ENCODE measurements at regions not wholly inside any gene's neighbourhood (a gene's known extent, or its start where the extent isn't known, plus 50 kb on each side); places are given as distances from the start of the nearest gene placed in this dataset.

DNA sequence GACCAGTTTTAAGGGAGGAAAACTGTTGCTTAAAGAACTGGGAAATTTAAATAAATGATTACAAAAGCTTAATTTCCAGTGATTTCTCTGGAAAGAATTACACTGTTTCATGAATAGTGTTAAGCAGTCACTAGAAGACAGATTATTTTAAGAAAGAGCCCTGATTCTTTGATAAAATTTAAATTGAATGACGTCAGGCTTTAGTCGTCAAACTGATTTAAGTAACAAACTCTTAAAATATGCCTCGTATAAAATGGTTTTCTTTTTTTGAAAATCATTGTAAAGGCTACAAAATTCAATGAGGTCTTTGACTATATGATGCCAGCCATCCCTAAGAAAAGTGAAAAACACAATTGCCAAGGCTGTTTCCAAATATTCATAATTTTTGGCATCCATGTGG is 465.0 kb downstream of the NR4A2 start:
- H3K79me2 ChIP-seq (ENCODE audit: insufficient read depth) = no peaks in the 10 kb centered on the region
- H3K27ac ChIP-seq (ENCODE audit: low read depth in 2 of 2, low read length in 1 of 2) = no peak overlapping the region
- ChIA-PET POLR2A (no interaction called here), CTCF (no interaction called here)
- no peaks in the 10 kb centered on the region for H3K36me3 ChIP-seq (replicated peaks in 1 of 2; ENCODE audit: control insufficient read depth in 1 of 2, insufficient read depth in 2 of 2, low read length in 1 of 2)
- no peak for TF ChIP-seq GATA2 (CRISPR knock-in tag; IDR thresholded peaks at IDR 0.05)
- no peak for TF ChIP-seq EP300 (IDR thresholded peaks at IDR 0.05; ENCODE audit: borderline replicate concordance in 1 of 2, low read depth in 1 of 2, low read length in 1 of 2)
- no peak for TF ChIP-seq TEAD4 (IDR thresholded peaks at IDR 0.05; ENCODE audit: borderline replicate concordance, insufficient read depth)
- no peak for TF ChIP-seq MXI1 (IDR thresholded peaks at IDR 0.05; ENCODE audit: low read depth, low read length)
- TF ChIP-seq TCF12 (IDR thresholded peaks at IDR 0.05) = no peak
- TF ChIP-seq FOSL2 (IDR thresholded peaks at IDR 0.05; ENCODE audit: borderline replicate concordance, low read depth) = no peak
- no peak for TF ChIP-seq SIN3A (IDR thresholded peaks at IDR 0.05; ENCODE audit: borderline replicate concordance, low read depth, low read length)
- no peak for TF ChIP-seq YY1 (IDR thresholded peaks at IDR 0.05; ENCODE audit: low read depth)
- TF ChIP-seq, protein P1, sequence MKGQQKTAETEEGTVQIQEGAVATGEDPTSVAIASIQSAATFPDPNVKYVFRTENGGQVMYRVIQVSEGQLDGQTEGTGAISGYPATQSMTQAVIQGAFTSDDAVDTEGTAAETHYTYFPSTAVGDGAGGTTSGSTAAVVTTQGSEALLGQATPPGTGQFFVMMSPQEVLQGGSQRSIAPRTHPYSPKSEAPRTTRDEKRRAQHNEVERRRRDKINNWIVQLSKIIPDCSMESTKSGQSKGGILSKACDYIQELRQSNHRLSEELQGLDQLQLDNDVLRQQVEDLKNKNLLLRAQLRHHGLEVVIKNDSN (IDR thresholded peaks at IDR 0.05; ENCODE audit: borderline replicate concordance, low read depth) = no peak
- H3K4me1 ChIP-seq (ENCODE audit: control insufficient read depth in 1 of 2, insufficient read depth in 2 of 2, low read depth in 1 of 2, low read length in 1 of 2) = no peaks in the 10 kb centered on the region
- H3K4me2 ChIP-seq = no peak overlapping the region
- H3F3A ChIP-seq (replicated peaks; ENCODE audit: insufficient read depth) = no peaks in the 10 kb centered on the region
- no peak overlapping the region for H3K4me3 ChIP-seq (ENCODE audit: low read depth in 2 of 2, low read length in 1 of 2)
- H3K27me3 ChIP-seq (ENCODE audit: insufficient read depth) = no peaks in the 10 kb centered on the region
- no peaks in the 10 kb centered on the region for H3K9me3 ChIP-seq
- H3K9me2 ChIP-seq = no peaks in the 10 kb centered on the region
- H2AFZ ChIP-seq (ENCODE audit: low read depth) = no peak overlapping the region
- H3K9ac ChIP-seq = no peak overlapping the region
- 25% methylated on average over 3 of the region's 3 CpGs for WGBS (ENCODE audit: low lambda C conversion rate)
- no peak for DNase-seq
- H4K20me1 ChIP-seq (ENCODE audit: insufficient read depth) = no peaks in the 10 kb centered on the region

DNA sequence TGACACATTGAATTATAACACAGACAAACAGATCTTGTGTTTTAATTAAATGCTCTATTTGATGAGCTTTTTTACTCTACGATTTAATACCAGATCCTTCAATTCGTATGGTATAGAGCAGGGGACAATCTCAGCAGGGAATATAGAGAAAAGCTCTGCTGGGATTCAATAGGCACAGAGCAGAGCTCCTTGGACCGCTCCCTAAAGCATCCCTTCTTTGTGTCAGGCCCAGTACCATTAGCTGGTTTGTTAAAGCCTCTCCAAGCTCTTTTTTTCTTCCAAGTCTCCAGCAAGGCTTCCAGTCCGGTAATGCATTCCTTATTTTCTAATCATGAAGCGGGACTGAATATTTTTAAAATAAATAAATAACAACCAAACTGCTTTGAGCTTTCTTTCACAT is 466.0 kb downstream of the NR4A2 start:
- WGBS (ENCODE audit: low lambda C conversion rate) = 19% methylated on average over 5 of the region's 5 CpGs
- no peaks in the 10 kb centered on the region for H3F3A ChIP-seq (replicated peaks; ENCODE audit: insufficient read depth)
- no peak overlapping the region for H3K4me3 ChIP-seq (ENCODE audit: low read depth in 2 of 2, low read length in 1 of 2)
- H2AFZ ChIP-seq (ENCODE audit: low read depth) = no peak overlapping the region
- ChIA-PET CTCF (no interaction called here), POLR2A (no interaction called here)
- no peaks in the 10 kb centered on the region for H3K9me2 ChIP-seq
- no peaks in the 10 kb centered on the region for H3K4me1 ChIP-seq (ENCODE audit: control insufficient read depth in 1 of 2, insufficient read depth in 2 of 2, low read depth in 1 of 2, low read length in 1 of 2)
- H3K27ac ChIP-seq (ENCODE audit: low read depth in 2 of 2, low read length in 1 of 2) = no peak overlapping the region
- no peak overlapping the region for H3K4me2 ChIP-seq
- no peak for DNase-seq
- H3K9me3 ChIP-seq = no peaks in the 10 kb centered on the region
- no peak overlapping the region for H3K9ac ChIP-seq
- TF ChIP-seq, protein P2, sequence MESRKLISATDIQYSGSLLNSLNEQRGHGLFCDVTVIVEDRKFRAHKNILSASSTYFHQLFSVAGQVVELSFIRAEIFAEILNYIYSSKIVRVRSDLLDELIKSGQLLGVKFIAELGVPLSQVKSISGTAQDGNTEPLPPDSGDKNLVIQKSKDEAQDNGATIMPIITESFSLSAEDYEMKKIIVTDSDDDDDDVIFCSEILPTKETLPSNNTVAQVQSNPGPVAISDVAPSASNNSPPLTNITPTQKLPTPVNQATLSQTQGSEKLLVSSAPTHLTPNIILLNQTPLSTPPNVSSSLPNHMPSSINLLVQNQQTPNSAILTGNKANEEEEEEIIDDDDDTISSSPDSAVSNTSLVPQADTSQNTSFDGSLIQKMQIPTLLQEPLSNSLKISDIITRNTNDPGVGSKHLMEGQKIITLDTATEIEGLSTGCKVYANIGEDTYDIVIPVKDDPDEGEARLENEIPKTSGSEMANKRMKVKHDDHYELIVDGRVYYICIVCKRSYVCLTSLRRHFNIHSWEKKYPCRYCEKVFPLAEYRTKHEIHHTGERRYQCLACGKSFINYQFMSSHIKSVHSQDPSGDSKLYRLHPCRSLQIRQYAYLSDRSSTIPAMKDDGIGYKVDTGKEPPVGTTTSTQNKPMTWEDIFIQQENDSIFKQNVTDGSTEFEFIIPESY (IDR thresholded peaks at IDR 0.05; ENCODE audit: borderline replicate concordance, low read depth) = no peak
- TF ChIP-seq NRF1 (IDR thresholded peaks at IDR 0.05; ENCODE audit: low read depth, low read length) = no peak
- no peak for TF ChIP-seq YY1 (IDR thresholded peaks at IDR 0.05; ENCODE audit: low read depth)
- TF ChIP-seq RAD21 (IDR thresholded peaks at IDR 0.05; ENCODE audit: low read length) = no peak
- TF ChIP-seq EZH2phosphoT487 (IDR thresholded peaks at IDR 0.05; ENCODE audit: borderline replicate concordance, low read depth) = no peak
- no peak for TF ChIP-seq FOXJ3 (CRISPR knock-in tag; IDR thresholded peaks at IDR 0.05)
- no peak for TF ChIP-seq TAF1 (IDR thresholded peaks at IDR 0.05; ENCODE audit: borderline replicate concordance, low read depth, low read length)
- TF ChIP-seq, protein P3, sequence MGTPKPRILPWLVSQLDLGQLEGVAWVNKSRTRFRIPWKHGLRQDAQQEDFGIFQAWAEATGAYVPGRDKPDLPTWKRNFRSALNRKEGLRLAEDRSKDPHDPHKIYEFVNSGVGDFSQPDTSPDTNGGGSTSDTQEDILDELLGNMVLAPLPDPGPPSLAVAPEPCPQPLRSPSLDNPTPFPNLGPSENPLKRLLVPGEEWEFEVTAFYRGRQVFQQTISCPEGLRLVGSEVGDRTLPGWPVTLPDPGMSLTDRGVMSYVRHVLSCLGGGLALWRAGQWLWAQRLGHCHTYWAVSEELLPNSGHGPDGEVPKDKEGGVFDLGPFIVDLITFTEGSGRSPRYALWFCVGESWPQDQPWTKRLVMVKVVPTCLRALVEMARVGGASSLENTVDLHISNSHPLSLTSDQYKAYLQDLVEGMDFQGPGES (IDR thresholded peaks at IDR 0.05; ENCODE audit: low read depth, low read length) = no peak
- TF ChIP-seq RFX5 (IDR thresholded peaks at IDR 0.05; ENCODE audit: low read length) = no peak
- no peak for TF ChIP-seq TCF12 (IDR thresholded peaks at IDR 0.05)
- no peak for TF ChIP-seq SMC3 (IDR thresholded peaks at IDR 0.05; ENCODE audit: low read depth, low read length)
- no peak for TF ChIP-seq TEAD4 (IDR thresholded peaks at IDR 0.05; ENCODE audit: borderline replicate concordance, insufficient read depth)
- TF ChIP-seq, protein P4, sequence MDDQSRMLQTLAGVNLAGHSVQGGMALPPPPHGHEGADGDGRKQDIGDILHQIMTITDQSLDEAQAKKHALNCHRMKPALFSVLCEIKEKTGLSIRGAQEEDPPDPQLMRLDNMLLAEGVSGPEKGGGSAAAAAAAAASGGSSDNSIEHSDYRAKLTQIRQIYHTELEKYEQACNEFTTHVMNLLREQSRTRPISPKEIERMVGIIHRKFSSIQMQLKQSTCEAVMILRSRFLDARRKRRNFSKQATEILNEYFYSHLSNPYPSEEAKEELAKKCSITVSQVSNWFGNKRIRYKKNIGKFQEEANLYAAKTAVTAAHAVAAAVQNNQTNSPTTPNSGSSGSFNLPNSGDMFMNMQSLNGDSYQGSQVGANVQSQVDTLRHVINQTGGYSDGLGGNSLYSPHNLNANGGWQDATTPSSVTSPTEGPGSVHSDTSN (IDR thresholded peaks at IDR 0.05) = no peak
- TF ChIP-seq JUND (IDR thresholded peaks at IDR 0.05) = no peak
- TF ChIP-seq EP300 (IDR thresholded peaks at IDR 0.05; ENCODE audit: borderline replicate concordance in 1 of 2, low read depth in 1 of 2, low read length in 1 of 2) = no peak
- TF ChIP-seq POLR2AphosphoS5 (IDR thresholded peaks at IDR 0.05; ENCODE audit: low read depth, low read length) = no peak
- no peak for TF ChIP-seq MXI1 (IDR thresholded peaks at IDR 0.05; ENCODE audit: low read depth, low read length)
- no peaks in the 10 kb centered on the region for H4K20me1 ChIP-seq (ENCODE audit: insufficient read depth)
- H3K36me3 ChIP-seq (replicated peaks in 1 of 2; ENCODE audit: control insufficient read depth in 1 of 2, insufficient read depth in 2 of 2, low read length in 1 of 2) = no peaks in the 10 kb centered on the region
- H3K27me3 ChIP-seq (ENCODE audit: insufficient read depth) = no peaks in the 10 kb centered on the region
- H3K79me2 ChIP-seq (ENCODE audit: insufficient read depth) = no peaks in the 10 kb centered on the region
